Liver (tissue), 8 donors: ENCODE measurements at regions not wholly inside any gene's neighbourhood (a gene's known extent, or its start where the extent isn't known, plus 50 kb on each side); places are given as distances from the start of the nearest gene placed in this dataset.

Experiments
- DNase-seq: peaks from one replicate; pipeline ENCODE4 v3.0.0-alpha.2; 2017; ENCODE audit warnings: low spot score
- H3K27ac ChIP-seq, 2 donors: one replicate each; pipeline ENCODE4 v1.7.0; 2013; ENCODE audit warnings: inconsistent platforms in 2 of 2, low read length in 2 of 2, control low read depth in 1 of 2, low read depth in 1 of 2, mild to moderate bottlenecking in 1 of 2
- H3K27me3 ChIP-seq, 4 donors: one replicate each; pipeline versions ENCODE4 v1.6.1 to v1.7.0; 2013; ENCODE audit warnings: low read length in 3 of 4, inconsistent platforms in 1 of 4, mild to moderate bottlenecking in 1 of 4, moderate library complexity in 1 of 4; ENCODE audit not compliant: control insufficient read depth in 4 of 4, insufficient read depth in 4 of 4
- H3K36me3 ChIP-seq, 4 donors: one replicate each; pipeline versions ENCODE4 v1.6.1 to v1.7.0; 2013; ENCODE audit warnings: low read length in 3 of 4, mild to moderate bottlenecking in 3 of 4, low read depth in 1 of 4, moderate library complexity in 1 of 4; ENCODE audit not compliant: control insufficient read depth in 4 of 4, insufficient read depth in 3 of 4
- H3K4me1 ChIP-seq, 4 donors: one replicate each; pipeline versions ENCODE4 v1.6.1 to v1.7.0; 2013; ENCODE audit warnings: low read length in 3 of 4, mild to moderate bottlenecking in 3 of 4, moderate library complexity in 1 of 4; ENCODE audit not compliant: control insufficient read depth in 4 of 4, insufficient read depth in 4 of 4
- H3K4me3 ChIP-seq, 3 donors: one replicate each; pipeline versions ENCODE4 v1.6.1 to v1.7.0; 2013; ENCODE audit warnings: low read length in 3 of 3, control low read depth in 1 of 3, low read depth in 1 of 3, mild to moderate bottlenecking in 1 of 3
- H3K9ac ChIP-seq, 2 donors: one replicate each; pipeline ENCODE4 v1.7.0; 2013; ENCODE audit warnings: low read length in 2 of 2, mild to moderate bottlenecking in 2 of 2, moderate library complexity in 2 of 2, control low read depth in 1 of 2, low read depth in 1 of 2
- H3K9me3 ChIP-seq, 4 donors: one replicate each; pipeline versions ENCODE4 v1.6.1 to v1.7.0; 2013; ENCODE audit warnings: low read length in 3 of 4; ENCODE audit not compliant: control insufficient read depth in 4 of 4
- EGR1 ChIP-seq, 2 donors: IDR thresholded peaks; 2 replicates each; pipeline ENCODE4 v1.6.1; 2016 to 2018; ENCODE audit warnings: antibody characterized with exemption in 2 of 2, low read depth in 2 of 2
- FOXA1 ChIP-seq: IDR thresholded peaks from 2 replicates; pipeline ENCODE4 v1.6.1; 2016; ENCODE audit warnings: antibody characterized with exemption
- FOXA2 ChIP-seq: IDR thresholded peaks from 2 replicates; pipeline ENCODE4 v1.6.1; 2016; ENCODE audit warnings: antibody characterized with exemption
- GABPA ChIP-seq, 2 donors: IDR thresholded peaks in 1 of 2; conservative IDR thresholded peaks in 1 of 2; 2 replicates each; pipeline ENCODE4 v1.6.1; 2016; ENCODE audit warnings: antibody characterized with exemption in 2 of 2, mild to moderate bottlenecking in 1 of 2, moderate library complexity in 1 of 2
- HNF4A ChIP-seq, 2 donors: conservative IDR thresholded peaks; 2 replicates each; pipeline ENCODE4 v1.6.1; 2016; ENCODE audit warnings: antibody characterized with exemption in 2 of 2, mild to moderate bottlenecking in 2 of 2
- HNF4G ChIP-seq: IDR thresholded peaks from 2 replicates; pipeline ENCODE4 v1.6.1; 2016; ENCODE audit warnings: antibody characterized with exemption
- JUND ChIP-seq, 2 donors: IDR thresholded peaks; 2 replicates each; pipeline ENCODE4 v1.6.1; 2016; ENCODE audit warnings: antibody characterized with exemption in 2 of 2
- NR2F2 ChIP-seq: IDR thresholded peaks from 2 replicates; pipeline ENCODE4 v1.6.1; 2016; ENCODE audit warnings: antibody characterized with exemption
- RAD21 ChIP-seq, 2 donors: IDR thresholded peaks; 2 replicates each; pipeline ENCODE4 v1.6.1; 2016; ENCODE audit warnings: antibody characterized with exemption in 2 of 2, mild to moderate bottlenecking in 2 of 2
- RXRA ChIP-seq, 2 donors: IDR thresholded peaks; 2 replicates each; pipeline ENCODE4 v1.6.1; 2017 to 2018; ENCODE audit warnings: antibody characterized with exemption in 2 of 2, mild to moderate bottlenecking in 1 of 2
- SP1 ChIP-seq: IDR thresholded peaks from 2 replicates; pipeline ENCODE4 v1.6.1; 2018; ENCODE audit warnings: antibody characterized with exemption, mild to moderate bottlenecking
- TAF1 ChIP-seq: conservative IDR thresholded peaks from 2 replicates; pipeline ENCODE4 v1.6.1; 2016; ENCODE audit warnings: antibody characterized with exemption, mild to moderate bottlenecking
- YY1 ChIP-seq: IDR thresholded peaks from 2 replicates; pipeline ENCODE4 v1.6.1; 2016; ENCODE audit warnings: antibody characterized with exemption, mild to moderate bottlenecking
- WGBS: extraction: QIAGEN DNeasy Blood & Tissue Kit; methylation state at CpG from one replicate; pipeline ENCODE4 v1.1.7; 2013; 5-methylcytosine and 5-hydroxymethylcytosine counted together
- TF ChIP-seq, protein P1 (sequence below): IDR thresholded peaks from 2 replicates; pipeline ENCODE4 v1.6.1; 2016; ENCODE audit warnings: antibody characterized with exemption, mild to moderate bottlenecking
- TF ChIP-seq, protein P2 (sequence below): IDR thresholded peaks from 2 replicates; pipeline ENCODE4 v1.6.1; 2016; ENCODE audit warnings: antibody characterized with exemption
- TF ChIP-seq, protein P3 (sequence below): IDR thresholded peaks from 2 replicates; pipeline ENCODE4 v1.6.1; 2016; ENCODE audit warnings: antibody characterized with exemption
- TF ChIP-seq, protein P4 (sequence below): IDR thresholded peaks from 2 replicates; pipeline ENCODE4 v1.6.1; 2016; ENCODE audit warnings: antibody characterized with exemption
- TF ChIP-seq, protein P5 (sequence below): fragments of 150-350 bp; IDR thresholded peaks from 2 replicates; pipeline ENCODE4 v1.5.1; 2017; ENCODE audit warnings: improper control_type of control experiment, low read depth, low read length; ENCODE audit not compliant: missing input control
- donor health status: healthy.
- donor health status: healthy.
- donor health status: healthy.
- donor health status: healthy.
- donor health status: healthy.

DNA sequence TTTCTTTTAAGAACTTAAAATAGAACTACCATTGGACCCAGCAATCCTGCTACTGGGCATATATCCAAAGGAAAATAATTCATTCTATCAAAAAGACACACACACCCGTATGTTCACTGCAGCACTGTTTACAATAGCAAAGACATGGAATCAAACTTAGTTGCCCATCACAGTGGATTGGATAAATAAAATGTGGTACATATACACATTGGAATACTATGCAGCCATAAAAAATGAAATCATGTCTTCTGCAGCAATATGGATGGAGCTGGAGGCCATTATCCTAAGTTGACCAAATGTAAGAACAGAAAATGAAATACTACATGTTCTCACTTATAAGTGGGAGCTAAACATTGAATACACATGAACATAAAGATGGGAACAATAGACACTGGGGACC, 585.3 kb upstream of the USP24 start:
- WGBS, result 80% methylated on average over 1 of the region's 1 CpG
- Histone ChIP-seq H3K27ac (no peak overlapping the region), H3K9me3 (no peaks in the 10 kb centered on the region), H3K27me3 (no peaks in the 10 kb centered on the region), H3K4me3 (no peak overlapping the region), H3K36me3 (no peaks in the 10 kb centered on the region), H3K9ac (no peak overlapping the region), H3K4me1 (no peaks in the 10 kb centered on the region)
- no peak for TF ChIP-seq NR2F2
- TF ChIP-seq RAD21 (IDR thresholded peaks at IDR 0.05), result no peak
- TF ChIP-seq, protein P1, sequence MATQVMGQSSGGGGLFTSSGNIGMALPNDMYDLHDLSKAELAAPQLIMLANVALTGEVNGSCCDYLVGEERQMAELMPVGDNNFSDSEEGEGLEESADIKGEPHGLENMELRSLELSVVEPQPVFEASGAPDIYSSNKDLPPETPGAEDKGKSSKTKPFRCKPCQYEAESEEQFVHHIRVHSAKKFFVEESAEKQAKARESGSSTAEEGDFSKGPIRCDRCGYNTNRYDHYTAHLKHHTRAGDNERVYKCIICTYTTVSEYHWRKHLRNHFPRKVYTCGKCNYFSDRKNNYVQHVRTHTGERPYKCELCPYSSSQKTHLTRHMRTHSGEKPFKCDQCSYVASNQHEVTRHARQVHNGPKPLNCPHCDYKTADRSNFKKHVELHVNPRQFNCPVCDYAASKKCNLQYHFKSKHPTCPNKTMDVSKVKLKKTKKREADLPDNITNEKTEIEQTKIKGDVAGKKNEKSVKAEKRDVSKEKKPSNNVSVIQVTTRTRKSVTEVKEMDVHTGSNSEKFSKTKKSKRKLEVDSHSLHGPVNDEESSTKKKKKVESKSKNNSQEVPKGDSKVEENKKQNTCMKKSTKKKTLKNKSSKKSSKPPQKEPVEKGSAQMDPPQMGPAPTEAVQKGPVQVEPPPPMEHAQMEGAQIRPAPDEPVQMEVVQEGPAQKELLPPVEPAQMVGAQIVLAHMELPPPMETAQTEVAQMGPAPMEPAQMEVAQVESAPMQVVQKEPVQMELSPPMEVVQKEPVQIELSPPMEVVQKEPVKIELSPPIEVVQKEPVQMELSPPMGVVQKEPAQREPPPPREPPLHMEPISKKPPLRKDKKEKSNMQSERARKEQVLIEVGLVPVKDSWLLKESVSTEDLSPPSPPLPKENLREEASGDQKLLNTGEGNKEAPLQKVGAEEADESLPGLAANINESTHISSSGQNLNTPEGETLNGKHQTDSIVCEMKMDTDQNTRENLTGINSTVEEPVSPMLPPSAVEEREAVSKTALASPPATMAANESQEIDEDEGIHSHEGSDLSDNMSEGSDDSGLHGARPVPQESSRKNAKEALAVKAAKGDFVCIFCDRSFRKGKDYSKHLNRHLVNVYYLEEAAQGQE, result no peak
- no peak for TF ChIP-seq EGR1 (IDR thresholded peaks at IDR 0.05; ENCODE audit: low read depth in 2 of 2)
- no peak for TF ChIP-seq JUND (IDR thresholded peaks at IDR 0.05)
- TF ChIP-seq, protein P2, sequence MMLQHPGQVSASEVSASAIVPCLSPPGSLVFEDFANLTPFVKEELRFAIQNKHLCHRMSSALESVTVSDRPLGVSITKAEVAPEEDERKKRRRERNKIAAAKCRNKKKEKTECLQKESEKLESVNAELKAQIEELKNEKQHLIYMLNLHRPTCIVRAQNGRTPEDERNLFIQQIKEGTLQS, result no peak
- TF ChIP-seq HNF4A (conservative IDR thresholded peaks at IDR 0.05), result no peak
- TF ChIP-seq RXRA (IDR thresholded peaks at IDR 0.05), result no peak
- no peak for TF ChIP-seq GABPA (IDR thresholded peaks at IDR 0.05 in 1 of 2, conservative IDR thresholded peaks at IDR 0.05 in 1 of 2)
- TF ChIP-seq YY1, result no peak
- no peak for DNase-seq

DNA sequence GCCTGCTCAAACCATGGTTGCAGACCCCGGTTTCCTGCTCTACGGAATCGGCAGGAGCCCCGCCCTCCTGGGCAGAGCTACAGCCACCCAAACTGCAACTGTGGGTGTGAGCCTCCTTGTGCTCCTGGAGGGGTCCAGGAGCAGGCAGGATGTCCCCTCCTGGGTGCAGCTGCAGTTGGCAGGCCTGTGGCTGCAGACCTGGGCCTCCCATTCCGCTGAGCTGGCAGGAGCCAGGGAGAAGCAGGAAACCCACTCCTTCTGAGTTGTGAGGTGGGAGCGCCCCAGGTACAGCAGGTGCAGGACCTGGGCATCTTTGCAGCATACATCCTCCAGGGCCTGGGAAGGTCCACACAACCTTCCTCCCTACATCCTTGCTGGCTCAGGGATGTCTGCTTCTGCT, 578.7 kb upstream of the USP24 start:
- H3K4me3 ChIP-seq, result no peak overlapping the region
- H3K9me3 ChIP-seq, result no peaks in the 10 kb centered on the region
- 97% methylated on average over 6 of the region's 6 CpGs for WGBS
- no peak for DNase-seq
- H3K27ac ChIP-seq, result no peak overlapping the region
- H3K9ac ChIP-seq, result no peak overlapping the region
- H3K36me3 ChIP-seq, result no peaks in the 10 kb centered on the region
- no peaks in the 10 kb centered on the region for H3K27me3 ChIP-seq
- TF ChIP-seq, protein P2, result no peak
- TF ChIP-seq SP1, result no peak
- TF ChIP-seq, protein P1, result no peak
- no peak for TF ChIP-seq RXRA (IDR thresholded peaks at IDR 0.05)
- no peak for TF ChIP-seq TAF1
- no peak for TF ChIP-seq GABPA (IDR thresholded peaks at IDR 0.05 in 1 of 2, conservative IDR thresholded peaks at IDR 0.05 in 1 of 2)
- TF ChIP-seq, protein P3, sequence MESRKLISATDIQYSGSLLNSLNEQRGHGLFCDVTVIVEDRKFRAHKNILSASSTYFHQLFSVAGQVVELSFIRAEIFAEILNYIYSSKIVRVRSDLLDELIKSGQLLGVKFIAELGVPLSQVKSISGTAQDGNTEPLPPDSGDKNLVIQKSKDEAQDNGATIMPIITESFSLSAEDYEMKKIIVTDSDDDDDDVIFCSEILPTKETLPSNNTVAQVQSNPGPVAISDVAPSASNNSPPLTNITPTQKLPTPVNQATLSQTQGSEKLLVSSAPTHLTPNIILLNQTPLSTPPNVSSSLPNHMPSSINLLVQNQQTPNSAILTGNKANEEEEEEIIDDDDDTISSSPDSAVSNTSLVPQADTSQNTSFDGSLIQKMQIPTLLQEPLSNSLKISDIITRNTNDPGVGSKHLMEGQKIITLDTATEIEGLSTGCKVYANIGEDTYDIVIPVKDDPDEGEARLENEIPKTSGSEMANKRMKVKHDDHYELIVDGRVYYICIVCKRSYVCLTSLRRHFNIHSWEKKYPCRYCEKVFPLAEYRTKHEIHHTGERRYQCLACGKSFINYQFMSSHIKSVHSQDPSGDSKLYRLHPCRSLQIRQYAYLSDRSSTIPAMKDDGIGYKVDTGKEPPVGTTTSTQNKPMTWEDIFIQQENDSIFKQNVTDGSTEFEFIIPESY, result no peak
- TF ChIP-seq HNF4A (conservative IDR thresholded peaks at IDR 0.05), result no peak
- TF ChIP-seq, protein P4, sequence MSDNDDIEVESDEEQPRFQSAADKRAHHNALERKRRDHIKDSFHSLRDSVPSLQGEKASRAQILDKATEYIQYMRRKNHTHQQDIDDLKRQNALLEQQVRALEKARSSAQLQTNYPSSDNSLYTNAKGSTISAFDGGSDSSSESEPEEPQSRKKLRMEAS, result no peak
- no peak for TF ChIP-seq NR2F2
- TF ChIP-seq RAD21 (IDR thresholded peaks at IDR 0.05), result no peak
- TF ChIP-seq, protein P5, sequence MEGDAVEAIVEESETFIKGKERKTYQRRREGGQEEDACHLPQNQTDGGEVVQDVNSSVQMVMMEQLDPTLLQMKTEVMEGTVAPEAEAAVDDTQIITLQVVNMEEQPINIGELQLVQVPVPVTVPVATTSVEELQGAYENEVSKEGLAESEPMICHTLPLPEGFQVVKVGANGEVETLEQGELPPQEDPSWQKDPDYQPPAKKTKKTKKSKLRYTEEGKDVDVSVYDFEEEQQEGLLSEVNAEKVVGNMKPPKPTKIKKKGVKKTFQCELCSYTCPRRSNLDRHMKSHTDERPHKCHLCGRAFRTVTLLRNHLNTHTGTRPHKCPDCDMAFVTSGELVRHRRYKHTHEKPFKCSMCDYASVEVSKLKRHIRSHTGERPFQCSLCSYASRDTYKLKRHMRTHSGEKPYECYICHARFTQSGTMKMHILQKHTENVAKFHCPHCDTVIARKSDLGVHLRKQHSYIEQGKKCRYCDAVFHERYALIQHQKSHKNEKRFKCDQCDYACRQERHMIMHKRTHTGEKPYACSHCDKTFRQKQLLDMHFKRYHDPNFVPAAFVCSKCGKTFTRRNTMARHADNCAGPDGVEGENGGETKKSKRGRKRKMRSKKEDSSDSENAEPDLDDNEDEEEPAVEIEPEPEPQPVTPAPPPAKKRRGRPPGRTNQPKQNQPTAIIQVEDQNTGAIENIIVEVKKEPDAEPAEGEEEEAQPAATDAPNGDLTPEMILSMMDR, result no peak
- TF ChIP-seq JUND (IDR thresholded peaks at IDR 0.05), result no peak
- no peak for TF ChIP-seq HNF4G
- TF ChIP-seq EGR1 (IDR thresholded peaks at IDR 0.05; ENCODE audit: low read depth in 2 of 2), result no peak
- TF ChIP-seq FOXA1, result no peak
- TF ChIP-seq FOXA2, result no peak
- TF ChIP-seq YY1, result no peak
- H3K4me1 ChIP-seq, result no peaks in the 10 kb centered on the region
